Cardiac muscle cell (in vitro differentiated cells and primary cell): ENCODE measurements at regions not wholly inside any gene's neighbourhood (a gene's known extent, or its start where the extent isn't known, plus 50 kb on each side); places are given as distances from the start of the nearest gene placed in this dataset.

Experiments
- DNase-seq, 2 donors: peaks; one replicate each; pipeline versions ENCODE4 v3.0.0 to v3.0.0-alpha.2; 2010 to 2017; ENCODE audit warnings: low read depth in 1 of 2, low spot score in 1 of 2
- H3K27ac ChIP-seq: fragments of 200-600 bp; sonication (generic); 2 replicates; pipeline ENCODE4 v1.5.1; 2016
- H3K27me3 ChIP-seq: fragments of 200-600 bp; sonication (generic); 2 replicates; pipeline ENCODE4 v1.6.0; 2016; ENCODE audit warnings: control low read depth
- H3K36me3 ChIP-seq: fragments of 200-600 bp; sonication (generic); 2 replicates; pipeline ENCODE4 v1.5.1; 2016; ENCODE audit warnings: control low read depth
- H3K4me1 ChIP-seq: fragments of 200-600 bp; sonication (generic); 2 replicates; pipeline ENCODE4 v1.8.1; 2017; ENCODE audit warnings: low read depth, mild to moderate bottlenecking, mixed run types
- H3K4me3 ChIP-seq: fragments of 200-600 bp; sonication (generic); 2 replicates; pipeline ENCODE4 v1.5.1; 2016; ENCODE audit warnings: mild to moderate bottlenecking
- H3K9me3 ChIP-seq: fragments of 200-600 bp; sonication (generic); 2 replicates; pipeline ENCODE4 v1.5.1; 2017; ENCODE audit warnings: low read depth, mild to moderate bottlenecking, control low read depth
- CTCF ChIP-seq: IDR thresholded peaks from 2 replicates; pipeline ENCODE4 v1.5.1; 2012; ENCODE audit warnings: low read depth, mild to moderate bottlenecking, low read length

GRCh38 chr3:184440151-184440550, 60.3 kb downstream of the CHRD start:
- no peaks in the 10 kb centered on the region for H3K27me3 ChIP-seq
- H3K36me3 ChIP-seq, result no peaks in the 10 kb centered on the region
- no peak for TF ChIP-seq CTCF
- no peaks in the 10 kb centered on the region for H3K9me3 ChIP-seq
- H3K4me1 ChIP-seq, result peaks cover 23% of the 10 kb centered on the region
- H3K4me3 ChIP-seq, result no peak overlapping the region
- no peak for DNase-seq
- peak overlapping the region; percentile 96 for H3K27ac ChIP-seq

GRCh38 chr3:184441202-184441900, 61.5 kb downstream of the CHRD start:
- DNase-seq, result peak in 1 of 2 donors; percentile 73
- peak overlapping the region; percentile 96 for H3K27ac ChIP-seq
- H3K4me3 ChIP-seq, result no peak overlapping the region
- no peaks in the 10 kb centered on the region for H3K36me3 ChIP-seq
- H3K27me3 ChIP-seq, result no peaks in the 10 kb centered on the region
- TF ChIP-seq CTCF, result no peak
- no peaks in the 10 kb centered on the region for H3K9me3 ChIP-seq
- H3K4me1 ChIP-seq, result peaks cover 26% of the 10 kb centered on the region

DNA sequence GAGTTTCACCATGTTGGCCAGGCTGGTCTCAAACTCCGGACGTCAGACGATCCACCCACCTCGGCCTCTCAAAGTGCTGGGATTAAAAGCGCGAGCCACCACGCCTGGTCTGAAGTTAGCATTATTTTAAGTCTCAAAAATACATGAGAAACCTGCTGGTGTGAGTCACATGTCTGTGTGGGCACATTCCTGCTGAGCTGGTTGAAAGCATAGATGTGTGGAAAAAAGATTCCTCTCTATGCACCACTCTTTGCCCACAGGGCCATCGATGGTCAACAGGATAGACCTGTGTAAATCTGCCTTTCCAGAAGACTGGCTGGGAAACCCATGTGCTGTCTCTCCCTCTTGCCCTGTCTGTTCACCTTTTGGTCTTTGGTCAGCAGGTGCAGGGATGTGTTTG, 63.5 kb downstream of the CHRD start:
- TF ChIP-seq CTCF, result no peak
- Histone ChIP-seq H3K4me3 (no peak overlapping the region), H3K36me3 (no peaks in the 10 kb centered on the region), H3K4me1 (peaks cover 26% of the 10 kb centered on the region), H3K27me3 (no peaks in the 10 kb centered on the region), H3K27ac (no peak overlapping the region), H3K9me3 (no peaks in the 10 kb centered on the region)
- no peak for DNase-seq

GRCh38 chr3:184443831-184444230, 64.0 kb downstream of the CHRD start:
- Histone ChIP-seq H3K4me3 (no peak overlapping the region), H3K9me3 (no peaks in the 10 kb centered on the region), H3K36me3 (no peaks in the 10 kb centered on the region), H3K27ac (no peak overlapping the region), H3K4me1 (peaks cover 26% of the 10 kb centered on the region), H3K27me3 (no peaks in the 10 kb centered on the region)
- DNase-seq, result no peak
- no peak for TF ChIP-seq CTCF

DNA sequence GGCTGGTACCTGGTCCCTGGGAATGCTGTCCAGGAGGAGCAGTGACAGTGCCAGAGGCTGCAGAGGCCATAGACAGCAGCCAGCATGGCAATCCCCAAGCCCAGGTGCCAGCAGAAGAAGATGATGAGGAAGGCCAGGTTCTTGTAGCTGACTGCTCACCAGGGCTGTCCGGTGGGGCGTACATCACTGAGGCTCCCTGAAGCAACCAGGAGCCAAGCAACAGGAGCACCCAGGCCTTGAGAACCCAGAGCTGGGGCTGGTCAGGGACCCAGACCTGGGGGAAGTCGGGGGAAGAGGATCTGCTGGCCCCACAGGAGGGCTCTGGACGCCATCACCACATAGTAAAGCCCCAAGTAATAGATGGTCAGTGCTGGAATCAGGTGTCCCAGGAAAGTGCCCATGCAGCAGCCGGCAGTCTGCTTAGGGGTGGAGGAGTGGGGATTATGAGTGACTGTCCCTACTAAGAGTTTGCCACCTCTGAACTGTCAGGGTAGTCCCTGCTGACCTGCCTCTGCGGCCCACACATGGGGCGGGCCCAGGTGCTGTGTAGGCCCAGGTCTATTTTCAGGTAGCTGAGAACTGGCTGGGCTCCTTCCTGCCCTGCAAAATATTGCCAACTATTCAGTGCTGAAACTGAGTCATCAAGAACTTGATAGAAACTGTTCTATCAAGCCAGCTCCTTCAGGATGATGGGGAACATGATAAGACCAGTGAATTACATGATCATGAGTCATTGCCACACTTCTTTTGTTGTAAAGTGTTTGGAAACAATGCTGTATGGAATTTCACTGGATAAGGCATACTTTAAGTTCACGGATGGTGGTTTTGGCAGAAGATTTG, 68.7 kb downstream of the CHRD start:
- TF ChIP-seq CTCF, result no peak
- Histone ChIP-seq H3K27ac (no peak overlapping the region), H3K4me1 (peaks cover 4% of the 10 kb centered on the region), H3K4me3 (no peak overlapping the region), H3K9me3 (no peaks in the 10 kb centered on the region), H3K36me3 (no peaks in the 10 kb centered on the region), H3K27me3 (no peaks in the 10 kb centered on the region)
- DNase-seq, result peak in 1 of 2 donors; percentile 87
